Liver (tissue), 3 donors: ENCODE measurements at regions not wholly inside any gene's neighbourhood (a gene's known extent, or its start where the extent isn't known, plus 50 kb on each side); places are given as distances from the start of the nearest gene placed in this dataset.

ENCODE experiments used
- CTCF ChIP-seq: fragments of 150-350 bp; IDR thresholded peaks from 2 replicates; pipeline ENCODE4 v1.5.1; 2017; ENCODE audit warnings: improper control_type of control experiment, low read depth, low read length; ENCODE audit not compliant: missing input control
- EGR1 ChIP-seq, 2 donors: IDR thresholded peaks; 2 replicates each; pipeline ENCODE4 v1.6.1; 2016 to 2018; ENCODE audit warnings: antibody characterized with exemption in 2 of 2, low read depth in 2 of 2
- FOXA2 ChIP-seq: IDR thresholded peaks from 2 replicates; pipeline ENCODE4 v1.6.1; 2016; ENCODE audit warnings: antibody characterized with exemption
- MAX ChIP-seq: IDR thresholded peaks from 2 replicates; pipeline ENCODE4 v1.6.1; 2016; ENCODE audit warnings: antibody characterized with exemption
- RXRA ChIP-seq, 2 donors: IDR thresholded peaks; 2 replicates each; pipeline ENCODE4 v1.6.1; 2017 to 2018; ENCODE audit warnings: antibody characterized with exemption in 2 of 2, mild to moderate bottlenecking in 1 of 2
- SP1 ChIP-seq: IDR thresholded peaks from 2 replicates; pipeline ENCODE4 v1.6.1; 2018; ENCODE audit warnings: antibody characterized with exemption, mild to moderate bottlenecking
- YY1 ChIP-seq: IDR thresholded peaks from 2 replicates; pipeline ENCODE4 v1.6.1; 2016; ENCODE audit warnings: antibody characterized with exemption, mild to moderate bottlenecking
- TF ChIP-seq, protein P1 (sequence below): IDR thresholded peaks from 2 replicates; pipeline ENCODE4 v1.6.1; 2016; ENCODE audit warnings: antibody characterized with exemption, mild to moderate bottlenecking
- TF ChIP-seq, protein P2 (sequence below): IDR thresholded peaks from 2 replicates; pipeline ENCODE4 v1.6.1; 2016; ENCODE audit warnings: antibody characterized with exemption
- donor health status: healthy.
- donor health status: healthy.

DNA sequence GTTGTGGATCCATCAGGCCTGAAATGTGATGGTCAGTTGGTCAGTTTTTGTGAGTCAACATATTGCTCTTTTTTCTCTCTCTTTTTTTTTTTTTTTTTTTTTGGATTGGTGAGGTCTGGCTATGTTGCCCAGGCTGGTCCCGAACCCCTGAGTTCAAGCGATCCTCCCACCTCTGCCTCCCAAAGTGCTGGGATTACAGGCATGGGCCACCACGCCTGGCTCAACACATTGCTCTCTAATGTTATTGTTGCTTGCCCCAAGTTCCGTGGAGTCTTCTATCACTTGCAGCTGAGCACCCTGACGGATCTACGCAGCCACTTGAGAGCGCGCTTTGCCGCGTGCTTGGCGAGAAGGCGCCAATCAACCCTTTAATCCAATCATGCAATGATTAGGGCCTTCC is 69.5 kb upstream of the DIO3 start:
- TF ChIP-seq YY1 (no peak), CTCF (no peak), MAX (no peak), FOXA2 (no peak), EGR1 (IDR thresholded peaks at IDR 0.05; ENCODE audit: low read depth in 2 of 2) (no peak), RXRA (IDR thresholded peaks at IDR 0.05) (no peak), SP1 (no peak)
- TF ChIP-seq, protein P1, sequence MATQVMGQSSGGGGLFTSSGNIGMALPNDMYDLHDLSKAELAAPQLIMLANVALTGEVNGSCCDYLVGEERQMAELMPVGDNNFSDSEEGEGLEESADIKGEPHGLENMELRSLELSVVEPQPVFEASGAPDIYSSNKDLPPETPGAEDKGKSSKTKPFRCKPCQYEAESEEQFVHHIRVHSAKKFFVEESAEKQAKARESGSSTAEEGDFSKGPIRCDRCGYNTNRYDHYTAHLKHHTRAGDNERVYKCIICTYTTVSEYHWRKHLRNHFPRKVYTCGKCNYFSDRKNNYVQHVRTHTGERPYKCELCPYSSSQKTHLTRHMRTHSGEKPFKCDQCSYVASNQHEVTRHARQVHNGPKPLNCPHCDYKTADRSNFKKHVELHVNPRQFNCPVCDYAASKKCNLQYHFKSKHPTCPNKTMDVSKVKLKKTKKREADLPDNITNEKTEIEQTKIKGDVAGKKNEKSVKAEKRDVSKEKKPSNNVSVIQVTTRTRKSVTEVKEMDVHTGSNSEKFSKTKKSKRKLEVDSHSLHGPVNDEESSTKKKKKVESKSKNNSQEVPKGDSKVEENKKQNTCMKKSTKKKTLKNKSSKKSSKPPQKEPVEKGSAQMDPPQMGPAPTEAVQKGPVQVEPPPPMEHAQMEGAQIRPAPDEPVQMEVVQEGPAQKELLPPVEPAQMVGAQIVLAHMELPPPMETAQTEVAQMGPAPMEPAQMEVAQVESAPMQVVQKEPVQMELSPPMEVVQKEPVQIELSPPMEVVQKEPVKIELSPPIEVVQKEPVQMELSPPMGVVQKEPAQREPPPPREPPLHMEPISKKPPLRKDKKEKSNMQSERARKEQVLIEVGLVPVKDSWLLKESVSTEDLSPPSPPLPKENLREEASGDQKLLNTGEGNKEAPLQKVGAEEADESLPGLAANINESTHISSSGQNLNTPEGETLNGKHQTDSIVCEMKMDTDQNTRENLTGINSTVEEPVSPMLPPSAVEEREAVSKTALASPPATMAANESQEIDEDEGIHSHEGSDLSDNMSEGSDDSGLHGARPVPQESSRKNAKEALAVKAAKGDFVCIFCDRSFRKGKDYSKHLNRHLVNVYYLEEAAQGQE = no peak
- TF ChIP-seq, protein P2, sequence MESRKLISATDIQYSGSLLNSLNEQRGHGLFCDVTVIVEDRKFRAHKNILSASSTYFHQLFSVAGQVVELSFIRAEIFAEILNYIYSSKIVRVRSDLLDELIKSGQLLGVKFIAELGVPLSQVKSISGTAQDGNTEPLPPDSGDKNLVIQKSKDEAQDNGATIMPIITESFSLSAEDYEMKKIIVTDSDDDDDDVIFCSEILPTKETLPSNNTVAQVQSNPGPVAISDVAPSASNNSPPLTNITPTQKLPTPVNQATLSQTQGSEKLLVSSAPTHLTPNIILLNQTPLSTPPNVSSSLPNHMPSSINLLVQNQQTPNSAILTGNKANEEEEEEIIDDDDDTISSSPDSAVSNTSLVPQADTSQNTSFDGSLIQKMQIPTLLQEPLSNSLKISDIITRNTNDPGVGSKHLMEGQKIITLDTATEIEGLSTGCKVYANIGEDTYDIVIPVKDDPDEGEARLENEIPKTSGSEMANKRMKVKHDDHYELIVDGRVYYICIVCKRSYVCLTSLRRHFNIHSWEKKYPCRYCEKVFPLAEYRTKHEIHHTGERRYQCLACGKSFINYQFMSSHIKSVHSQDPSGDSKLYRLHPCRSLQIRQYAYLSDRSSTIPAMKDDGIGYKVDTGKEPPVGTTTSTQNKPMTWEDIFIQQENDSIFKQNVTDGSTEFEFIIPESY = no peak
